Stimulated activated memory B cell treated with anti-CD40 and anti-IgM and Interleukin-4, amounts not matched to agents 10 μg/mL and 1 μg/mL and 100 μg/mL, for 72 hours (primary cell): ENCODE measurements at regions not wholly inside any gene's neighbourhood (a gene's known extent, or its start where the extent isn't known, plus 50 kb on each side); places are given as distances from the start of the nearest gene placed in this dataset.
A peak's percentile ranks its signal among the peaks of the same experiment; 100 is the strongest.
"Not testable (repeated sequence)": the region's sequence is repeated elsewhere in the genome, so short reads cannot be mapped to it uniquely, and the experiment has no call there.

ENCODE experiments used
- ATAC-seq: fragments of 150-1000 bp; cut with Tn5 transposase; 2 replicates; pipeline ENCODE4 v1.10.0; 2021
- H3K27ac Mint-ChIP-seq: one replicate; pipeline ENCODE4 v1.8.0; 2022; ENCODE audit warnings: mild to moderate bottlenecking, mixed read lengths
- H3K27me3 Mint-ChIP-seq: one replicate; pipeline ENCODE4 v1.8.0; 2022; ENCODE audit warnings: mixed read lengths
- H3K36me3 Mint-ChIP-seq: one replicate; pipeline ENCODE4 v1.8.0; 2022; ENCODE audit warnings: mixed read lengths
- H3K4me1 Mint-ChIP-seq: one replicate; pipeline ENCODE4 v1.8.0; 2022; ENCODE audit warnings: mixed read lengths
- H3K4me3 Mint-ChIP-seq: one replicate; pipeline ENCODE4 v1.8.0; 2022; ENCODE audit warnings: mild to moderate bottlenecking, moderate library complexity, mixed read lengths
- H3K9me3 Mint-ChIP-seq: one replicate; pipeline ENCODE4 v1.8.0; 2022; ENCODE audit warnings: mixed read lengths

DNA sequence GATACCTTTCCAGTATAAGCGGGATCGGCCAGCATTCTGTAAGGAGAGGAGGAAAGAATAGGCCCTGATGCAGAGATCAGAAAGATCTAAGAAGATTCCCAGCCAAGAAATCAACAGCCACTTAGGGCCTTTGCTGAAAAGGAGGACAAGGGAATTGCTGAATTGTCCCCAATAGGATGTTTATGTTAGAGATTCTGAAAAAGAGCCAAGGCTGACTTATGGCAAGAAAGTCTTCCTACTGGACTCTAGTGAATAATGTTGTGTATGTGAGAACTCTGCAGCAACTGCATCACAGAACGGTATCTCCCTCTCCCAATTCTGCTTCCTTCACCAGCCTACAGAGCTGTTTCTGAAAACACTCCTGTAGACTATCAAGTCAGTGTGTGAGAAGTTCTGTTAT, 298.0 kb upstream of the CXADR start:
- Mint-ChIP-seq H3K4me1 (no peaks in the 10 kb centered on the region), H3K9me3 (peaks cover 2% of the 10 kb centered on the region), H3K27me3 (no peaks in the 10 kb centered on the region), H3K36me3 (no peaks in the 10 kb centered on the region), H3K4me3 (no peak overlapping the region), H3K27ac (no peak overlapping the region)
- no peak for ATAC-seq

- not testable (repeated sequence) for H3K27ac Mint-ChIP-seq, H3K27me3 Mint-ChIP-seq, H3K36me3 Mint-ChIP-seq, H3K4me3 Mint-ChIP-seq, H3K4me1 Mint-ChIP-seq, ATAC-seq, H3K9me3 Mint-ChIP-seq
Measured at GRCh38 chr21:17219050-17219449, 293.8 kb upstream of the CXADR start.

GRCh38 chr21:17231124-17231523, 281.7 kb upstream of the CXADR start:
- Mint-ChIP-seq H3K4me1 (no peaks in the 10 kb centered on the region), H3K9me3 (peaks cover 11% of the 10 kb centered on the region), H3K27ac (no peak overlapping the region), H3K36me3 (no peaks in the 10 kb centered on the region), H3K4me3 (no peak overlapping the region), H3K27me3 (no peaks in the 10 kb centered on the region)
- ATAC-seq: no peak

GRCh38 chr21:17231771-17232170, 281.1 kb upstream of the CXADR start:
- peaks cover 11% of the 10 kb centered on the region for H3K9me3 Mint-ChIP-seq
- no peak overlapping the region for H3K27ac Mint-ChIP-seq
- no peaks in the 10 kb centered on the region for H3K27me3 Mint-ChIP-seq
- ATAC-seq: no peak
- no peaks in the 10 kb centered on the region for H3K36me3 Mint-ChIP-seq
- H3K4me3 Mint-ChIP-seq: no peak overlapping the region
- no peaks in the 10 kb centered on the region for H3K4me1 Mint-ChIP-seq

- Mint-ChIP-seq H3K27ac (no peak overlapping the region), H3K9me3 (peaks cover 7% of the 10 kb centered on the region), H3K36me3 (no peaks in the 10 kb centered on the region), H3K27me3 (no peaks in the 10 kb centered on the region), H3K4me1 (no peaks in the 10 kb centered on the region), H3K4me3 (no peak overlapping the region)
- ATAC-seq: no peak
Measured at GRCh38 chr21:17238468-17238867, 274.4 kb upstream of the CXADR start.

DNA sequence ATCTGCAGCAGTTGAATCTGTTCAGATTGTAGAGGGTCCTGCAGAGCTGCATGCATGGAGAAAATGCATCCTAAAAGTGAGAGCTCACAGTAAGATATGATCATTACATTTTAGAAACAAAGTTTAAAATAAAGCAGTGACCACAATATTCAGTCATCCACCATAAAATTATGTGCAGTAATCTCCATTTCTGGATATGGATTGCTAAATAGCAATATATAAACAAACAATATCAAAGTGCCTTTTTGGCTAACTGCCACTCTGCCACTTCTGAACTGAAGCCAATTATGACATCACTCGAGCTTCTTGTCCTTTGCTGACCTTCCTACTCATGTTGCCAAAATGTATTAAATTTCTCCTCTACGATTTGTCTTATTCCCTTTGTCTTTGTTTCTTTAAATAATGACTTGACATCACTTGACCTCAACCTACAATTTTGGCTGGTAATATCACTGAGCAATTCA, 262.0 kb upstream of the CXADR start:
- H3K27ac Mint-ChIP-seq: no peak overlapping the region
- no peak overlapping the region for H3K4me3 Mint-ChIP-seq
- H3K9me3 Mint-ChIP-seq: no peaks in the 10 kb centered on the region
- no peak for ATAC-seq
- no peaks in the 10 kb centered on the region for H3K36me3 Mint-ChIP-seq
- no peaks in the 10 kb centered on the region for H3K4me1 Mint-ChIP-seq
- no peaks in the 10 kb centered on the region for H3K27me3 Mint-ChIP-seq

GRCh38 chr21:17257784-17258183, 255.1 kb upstream of the CXADR start:
- Mint-ChIP-seq H3K27me3 (no peaks in the 10 kb centered on the region), H3K4me3 (no peak overlapping the region), H3K9me3 (peaks cover 3% of the 10 kb centered on the region), H3K27ac (no peak overlapping the region), H3K36me3 (no peaks in the 10 kb centered on the region), H3K4me1 (no peaks in the 10 kb centered on the region)
- no peak for ATAC-seq

DNA sequence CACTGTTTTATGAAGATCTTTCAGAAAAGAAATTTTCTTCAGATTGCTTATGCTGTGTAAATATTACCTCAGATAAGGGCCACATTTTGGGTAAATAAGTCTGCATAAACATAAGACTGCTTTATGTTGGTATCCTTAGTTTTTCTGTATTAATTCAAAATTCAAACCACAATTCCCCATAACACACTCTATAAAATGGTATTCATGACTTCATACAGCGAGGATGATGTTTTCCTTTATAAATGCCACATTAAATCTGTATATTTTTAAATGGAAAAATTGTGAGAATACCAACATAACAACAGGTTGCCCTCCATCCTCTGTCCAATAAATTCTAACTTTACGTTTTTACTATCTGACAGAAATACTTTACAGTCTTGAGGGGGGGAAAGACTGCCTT, 248.7 kb upstream of the CXADR start:
- Mint-ChIP-seq H3K9me3 (no peaks in the 10 kb centered on the region), H3K27ac (no peak overlapping the region), H3K4me1 (no peaks in the 10 kb centered on the region), H3K4me3 (no peak overlapping the region), H3K36me3 (no peaks in the 10 kb centered on the region), H3K27me3 (no peaks in the 10 kb centered on the region)
- ATAC-seq: no peak

- H3K4me1 Mint-ChIP-seq: no peaks in the 10 kb centered on the region
- peaks cover 11% of the 10 kb centered on the region for H3K9me3 Mint-ChIP-seq
- no peaks in the 10 kb centered on the region for H3K36me3 Mint-ChIP-seq
- H3K27ac Mint-ChIP-seq: no peak overlapping the region
- no peak for ATAC-seq
- no peak overlapping the region for H3K4me3 Mint-ChIP-seq
- H3K27me3 Mint-ChIP-seq: no peaks in the 10 kb centered on the region
Measured at GRCh38 chr21:17269760-17270159, 243.1 kb upstream of the CXADR start.

- no peak for ATAC-seq
- no peaks in the 10 kb centered on the region for H3K4me1 Mint-ChIP-seq
- no peaks in the 10 kb centered on the region for H3K36me3 Mint-ChIP-seq
- peaks cover 11% of the 10 kb centered on the region for H3K9me3 Mint-ChIP-seq
- no peak overlapping the region for H3K4me3 Mint-ChIP-seq
- no peak overlapping the region for H3K27ac Mint-ChIP-seq
- H3K27me3 Mint-ChIP-seq: no peaks in the 10 kb centered on the region
Measured at GRCh38 chr21:17270229-17270628, 242.6 kb upstream of the CXADR start.

- Mint-ChIP-seq H3K36me3 (no peaks in the 10 kb centered on the region), H3K4me1 (no peaks in the 10 kb centered on the region), H3K27me3 (no peaks in the 10 kb centered on the region), H3K9me3 (peaks cover 11% of the 10 kb centered on the region), H3K27ac (no peak overlapping the region), H3K4me3 (no peak overlapping the region)
- ATAC-seq: no peak
Measured at GRCh38 chr21:17279663-17280062, 233.2 kb upstream of the CXADR start.

DNA sequence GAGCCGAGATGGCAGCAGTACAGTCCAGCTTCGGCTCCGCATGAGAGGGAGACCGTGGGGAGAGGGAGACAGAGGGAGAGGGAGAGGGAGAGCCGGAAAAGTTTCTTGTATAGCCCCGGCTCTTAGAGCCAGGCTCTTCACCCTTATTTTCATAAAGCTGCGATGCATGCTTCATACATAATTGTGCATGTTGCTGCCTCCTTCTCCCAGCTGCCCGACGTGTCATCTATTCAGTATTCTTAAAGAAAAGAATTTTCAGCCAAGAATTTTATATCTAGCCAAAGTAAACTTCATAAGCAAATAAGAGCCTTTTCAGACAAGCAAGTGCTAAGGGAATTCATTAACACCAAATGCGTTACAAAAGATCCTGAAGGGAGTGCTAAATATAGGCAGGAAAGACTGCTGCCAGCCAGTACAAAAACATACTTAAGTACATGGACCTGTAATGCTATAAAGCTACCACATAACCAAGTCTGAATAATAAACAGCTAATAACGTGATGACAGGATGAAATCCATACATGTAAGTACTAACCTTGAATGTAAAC, 219.8 kb upstream of the CXADR start:
- not testable (repeated sequence) for H3K4me3 Mint-ChIP-seq, H3K4me1 Mint-ChIP-seq, H3K36me3 Mint-ChIP-seq, H3K27me3 Mint-ChIP-seq, ATAC-seq, H3K27ac Mint-ChIP-seq
- peaks cover 21% of the 10 kb centered on the region for H3K9me3 Mint-ChIP-seq

DNA sequence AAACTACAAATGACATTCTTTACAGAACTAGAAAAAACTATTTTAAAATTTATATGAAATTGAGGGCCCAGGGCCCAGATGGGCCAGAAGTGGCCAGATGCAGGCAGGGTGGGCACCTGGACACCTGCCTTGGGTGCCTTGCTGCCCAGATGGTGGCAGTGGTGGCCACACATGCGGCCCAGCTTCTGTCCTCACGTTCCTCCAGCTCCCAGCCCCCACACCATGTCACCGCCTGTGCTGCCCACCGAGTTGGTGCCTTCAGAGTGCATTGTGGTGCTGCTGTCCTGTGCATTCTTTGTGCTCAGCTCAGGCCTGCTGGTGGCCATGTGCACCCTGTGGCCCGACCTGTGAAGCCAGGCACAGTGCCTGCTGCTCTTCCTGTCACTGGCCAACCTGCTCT, 216.8 kb upstream of the CXADR start:
- ATAC-seq: peak; percentile 31
- no peak overlapping the region for H3K27ac Mint-ChIP-seq
- no peaks in the 10 kb centered on the region for H3K36me3 Mint-ChIP-seq
- no peak overlapping the region for H3K4me3 Mint-ChIP-seq
- H3K4me1 Mint-ChIP-seq: no peaks in the 10 kb centered on the region
- H3K9me3 Mint-ChIP-seq: peaks cover 21% of the 10 kb centered on the region
- H3K27me3 Mint-ChIP-seq: no peaks in the 10 kb centered on the region

GRCh38 chr21:17299576-17299975, 213.3 kb upstream of the CXADR start:
- ATAC-seq, H3K27ac Mint-ChIP-seq, H3K36me3 Mint-ChIP-seq: not testable (repeated sequence)

DNA sequence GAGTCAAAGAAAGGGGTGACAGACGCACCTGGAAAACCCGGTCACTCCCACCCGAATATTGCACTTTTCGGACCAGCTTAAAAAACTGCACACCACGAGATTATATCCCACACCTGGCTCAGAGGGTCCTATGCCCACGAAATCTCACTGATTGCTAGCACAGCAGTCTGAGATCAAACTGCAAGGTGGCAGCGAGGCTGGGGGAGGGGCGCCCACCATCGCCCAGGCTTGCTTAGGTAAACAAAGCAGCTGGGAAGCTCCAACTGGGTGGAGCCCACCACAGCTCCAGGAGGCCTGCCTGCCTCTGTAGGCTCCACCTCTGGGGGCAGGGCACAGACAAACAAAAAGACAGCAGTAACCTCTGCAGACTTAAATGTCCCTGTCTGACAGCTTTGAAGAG, 185.1 kb upstream of the CXADR start:
- not testable (repeated sequence) for H3K9me3 Mint-ChIP-seq, ATAC-seq, H3K27ac Mint-ChIP-seq, H3K27me3 Mint-ChIP-seq, H3K4me3 Mint-ChIP-seq, H3K4me1 Mint-ChIP-seq, H3K36me3 Mint-ChIP-seq

More at GRCh38 chr21:17299576-17299975, 213.3 kb upstream of the CXADR start:
- not testable (repeated sequence) for H3K4me3 Mint-ChIP-seq, H3K27me3 Mint-ChIP-seq, H3K4me1 Mint-ChIP-seq
- peaks cover 15% of the 10 kb centered on the region for H3K9me3 Mint-ChIP-seq

GRCh38 chr21:17334484-17334883, 178.4 kb upstream of the CXADR start:
- no peak for ATAC-seq
- Mint-ChIP-seq H3K9me3 (peaks cover 3% of the 10 kb centered on the region), H3K27me3 (no peaks in the 10 kb centered on the region), H3K4me1 (no peaks in the 10 kb centered on the region), H3K27ac (no peak overlapping the region), H3K4me3 (no peak overlapping the region), H3K36me3 (no peaks in the 10 kb centered on the region)

GRCh38 chr21:17340081-17340480, 172.8 kb upstream of the CXADR start:
- H3K4me3 Mint-ChIP-seq: no peak overlapping the region
- H3K27ac Mint-ChIP-seq: no peak overlapping the region
- H3K27me3 Mint-ChIP-seq: no peaks in the 10 kb centered on the region
- no peaks in the 10 kb centered on the region for H3K36me3 Mint-ChIP-seq
- no peak for ATAC-seq
- no peaks in the 10 kb centered on the region for H3K4me1 Mint-ChIP-seq
- H3K9me3 Mint-ChIP-seq: peaks cover under 1% of the 10 kb centered on the region
